HG02943 (cell line): ENCODE measurements at regions not wholly inside any gene's neighbourhood (a gene's known extent, or its start where the extent isn't known, plus 50 kb on each side); places are given as distances from the start of the nearest gene placed in this dataset.
"Not testable (repeated sequence)": the region's sequence is repeated elsewhere in the genome, so short reads cannot be mapped to it uniquely, and the experiment has no call there.

ENCODE experiments used
- ATAC-seq: cut with Tn5 transposase; IDR thresholded peaks from one replicate; pipeline ENCODE4 v1.9.1; 2021; ENCODE audit warnings: mild to moderate bottlenecking, low read depth, moderate library complexity; ENCODE audit not compliant: unreplicated experiment

GRCh38 chr22:49518436-49518970 is 309.2 kb downstream of the BRD1 start:
- no peak for ATAC-seq

- ATAC-seq, result no peak
These were observed 309.9 kb downstream of the BRD1 start for GRCh38 chr22:49517667-49518185.

GRCh38 chr22:49517211-49517610 is 310.5 kb downstream of the BRD1 start:
- no peak for ATAC-seq

GRCh38 chr22:49515475-49515874 is 312.2 kb downstream of the BRD1 start:
- no peak for ATAC-seq

- no peak for ATAC-seq
These were observed 313.0 kb downstream of the BRD1 start for GRCh38 chr22:49514641-49515040.

GRCh38 chr22:49514211-49514610 is 313.5 kb downstream of the BRD1 start:
- ATAC-seq, result no peak

- ATAC-seq, result no peak
These were observed 314.3 kb downstream of the BRD1 start for GRCh38 chr22:49513358-49513851.

GRCh38 chr22:49512487-49513165 is 315.0 kb downstream of the BRD1 start:
- no peak for ATAC-seq

GRCh38 chr22:49511393-49512189 is 316.1 kb downstream of the BRD1 start:
- ATAC-seq, result not testable (repeated sequence)

- ATAC-seq, result no peak
These were observed 317.0 kb downstream of the BRD1 start for GRCh38 chr22:49510718-49511117.

- ATAC-seq, result no peak
These were observed 318.7 kb downstream of the BRD1 start for GRCh38 chr22:49509016-49509415.

- no peak for ATAC-seq
These were observed 319.1 kb downstream of the BRD1 start for GRCh38 chr22:49508561-49508960.

GRCh38 chr22:49507607-49508292 is 319.9 kb downstream of the BRD1 start:
- no peak for ATAC-seq

- no peak for ATAC-seq
These were observed 321.7 kb downstream of the BRD1 start for GRCh38 chr22:49506010-49506400.

- ATAC-seq, result no peak
These were observed 322.2 kb downstream of the BRD1 start for GRCh38 chr22:49505337-49506009.

- ATAC-seq, result no peak
These were observed 323.7 kb downstream of the BRD1 start for GRCh38 chr22:49503896-49504521.

GRCh38 chr22:49503321-49503720 is 324.4 kb downstream of the BRD1 start:
- no peak for ATAC-seq

GRCh38 chr22:49502126-49502826 is 325.4 kb downstream of the BRD1 start:
- ATAC-seq, result no peak

- ATAC-seq, result no peak
These were observed 326.7 kb downstream of the BRD1 start for GRCh38 chr22:49500942-49501395.
